HepG2 (cell line): ENCODE measurements at regions not wholly inside any gene's neighbourhood (a gene's known extent, or its start where the extent isn't known, plus 50 kb on each side); places are given as distances from the start of the nearest gene placed in this dataset.
"Not testable (repeated sequence)": the region's sequence is repeated elsewhere in the genome, so short reads cannot be mapped to it uniquely, and the experiment has no call there.

Source experiments
- ATAC-seq: fragments of 200-7000 bp; cut with Tn5 transposase; 3 replicates; pipeline ENCODE4 v1.9.1; 2020; ENCODE audit warnings: mild to moderate bottlenecking, moderate library complexity
- BruUV-seq: library from RNA; stranded (reverse); fragments of 400-500 nt; replicated peaks from 2 replicates; lab custom pipeline; 2021; lab: Mats Ljungman, UMichigan
- CTCF ChIA-PET: fragments of 300-600 bp; formaldehyde crosslinking; extraction: SDS; loops from one replicate; lab custom pipeline; 2021; ENCODE audit warnings: low total read pairs, inconsistent platforms, low intra/inter-chr PET ratio; lab: Yijun Ruan, JAX
- POLR2A ChIA-PET: fragments of 350-600 bp; sonication (Branson Sonifier 250); formaldehyde crosslinking; loops from one replicate; lab custom pipeline; 2020; ENCODE audit warnings: antibody characterized with exemption, inconsistent platforms; lab: Yijun Ruan, JAX
- DNase-seq: peaks from one replicate; pipeline ENCODE4 v3.0.0-alpha.2; 2015; ENCODE audit warnings: low spot score
- FAIRE-seq: peaks from 3 replicates; lab custom pipeline; 2011; peaks lifted over from hg19 to GRCh38; lab: Jason Lieb, UNC
- H2AFZ ChIP-seq: one replicate; pipeline ENCODE4 v1.6.1; 2011; ENCODE audit warnings: low read length, inconsistent platforms
- H3K27ac ChIP-seq: fragments of 300-600 bp; 3 replicates; pipeline ENCODE4 v1.8.0; 2011; ENCODE audit warnings: mixed run types, mild to moderate bottlenecking, mixed read lengths, low read length, inconsistent platforms; ENCODE audit not compliant: insufficient read depth; ENCODE audit errors: extremely low read length
- H3K27me3 ChIP-seq, 2 experiments: fragments of 200-600 bp in 1 of 2; 2 replicates in 1 of 2; 3 replicates in 1 of 2; pipeline versions ENCODE4 v1.6.0 to v1.8.0; 2011; ENCODE audit warnings: low read length in 2 of 2, mild to moderate bottlenecking in 2 of 2, moderate library complexity in 2 of 2, inconsistent platforms in 1 of 2; ENCODE audit not compliant: insufficient read depth in 2 of 2, control insufficient read depth in 1 of 2
- H3K36me3 ChIP-seq, 2 experiments: fragments of 200-600 bp in 1 of 2; replicated peaks in 1 of 2; 2 replicates in 1 of 2; 3 replicates in 1 of 2; pipeline versions ENCODE4 v1.5.1 to v1.8.0; 2011; ENCODE audit warnings: low read length in 2 of 2, inconsistent platforms in 1 of 2; ENCODE audit not compliant: insufficient read depth in 2 of 2, control insufficient read depth in 1 of 2
- H3K4me1 ChIP-seq: 2 replicates; pipeline ENCODE4 v1.5.1; 2012; ENCODE audit warnings: low read length, inconsistent platforms; ENCODE audit not compliant: insufficient read depth
- H3K4me2 ChIP-seq: 2 replicates; pipeline ENCODE4 v1.6.0; 2011; ENCODE audit warnings: low read depth, low read length, inconsistent platforms
- H3K4me3 ChIP-seq, 3 experiments: fragments of 200-600 bp in 1 of 3; sonication (generic), shearing (Covaris generic) in 1 of 3; replicated peaks in 1 of 3; 2 replicates each; pipeline ENCODE4 v1.5.1; 2011 to 2016; ENCODE audit warnings: low read length in 3 of 3, inconsistent platforms in 2 of 3, low read depth in 2 of 3, mild to moderate bottlenecking in 2 of 3, control low read depth in 1 of 3, mixed read lengths in 1 of 3; ENCODE audit not compliant: insufficient read depth in 1 of 3
- H3K79me2 ChIP-seq: one replicate; pipeline ENCODE4 v1.6.1; 2011; ENCODE audit warnings: low read length, inconsistent platforms; ENCODE audit not compliant: insufficient read depth
- H3K9ac ChIP-seq: 2 replicates; pipeline ENCODE4 v1.6.0; 2011; ENCODE audit warnings: mild to moderate bottlenecking, low read depth, low read length, inconsistent platforms; ENCODE audit not compliant: insufficient read depth
- H3K9me3 ChIP-seq: 2 replicates; pipeline ENCODE4 v1.5.1; 2012; ENCODE audit warnings: mild to moderate bottlenecking, low read length
- H4K20me1 ChIP-seq: 2 replicates; pipeline ENCODE4 v1.6.0; 2011; ENCODE audit warnings: inconsistent platforms, mild to moderate bottlenecking, low read length, moderate library complexity; ENCODE audit not compliant: insufficient read depth
- HES4 ChIP-seq: sonication (generic); formaldehyde crosslinking; IDR thresholded peaks from 2 replicates; pipeline ENCODE4 v1.9.0; 2021; ENCODE audit warnings: mild to moderate bottlenecking, missing genetic modification reagents, borderline replicate concordance
- ONECUT2 ChIP-seq: sonication (generic); formaldehyde crosslinking; IDR thresholded peaks from 2 replicates; pipeline ENCODE4 v1.4.0; 2020; ENCODE audit warnings: missing genetic modification reagents
- PLRG1 ChIP-seq: fragments of 450-650 bp; conservative IDR thresholded peaks from 2 replicates; pipeline ENCODE4 v1.6.1; 2016
- POGZ ChIP-seq: sonication (generic); formaldehyde crosslinking; IDR thresholded peaks from 2 replicates; pipeline ENCODE4 v1.4.0; 2020; ENCODE audit warnings: mild to moderate bottlenecking, missing genetic modification reagents
- ZBTB25 ChIP-seq: IDR thresholded peaks from 2 replicates; pipeline ENCODE4 v1.6.1; 2018; ENCODE audit warnings: missing genetic modification reagents
- ZNF343 ChIP-seq: sonication (generic); formaldehyde crosslinking; IDR thresholded peaks from 2 replicates; pipeline ENCODE4 v1.4.0; 2020; ENCODE audit warnings: mild to moderate bottlenecking, missing genetic modification reagents
- ZSCAN31 ChIP-seq: sonication (generic); formaldehyde crosslinking; IDR thresholded peaks from 2 replicates; pipeline ENCODE4 v1.5.0; 2020; ENCODE audit warnings: low read depth, mild to moderate bottlenecking, missing genetic modification reagents
- ZUFSP ChIP-seq: sonication (generic); formaldehyde crosslinking; IDR thresholded peaks from 2 replicates; pipeline ENCODE4 v1.9.0; 2021; ENCODE audit warnings: missing genetic modification reagents, mild to moderate bottlenecking, borderline replicate concordance
- WGBS: methylation state at CpG from one replicate; pipeline ENCODE4 v1.1.6; 2017; ENCODE audit warnings: low lambda C conversion rate; 5-methylcytosine and 5-hydroxymethylcytosine counted together
- in situ Hi-C: cut with HindIII; loops from 2 replicates; pipeline ENCODE4 v1.10.0; 2017; ENCODE audit warnings: low pct_unique_long_range_greater_than_20kb; ENCODE audit not compliant: extremely low pct_ligation_motif_present
- intact Hi-C: fragments of 100-400 bp; cut with micrococcal nuclease; formaldehyde crosslinking; loops from one replicate; pipeline ENCODE4 v1.10.0; 2022; ENCODE audit not compliant: unreplicated experiment

GRCh38 chr3:181596126-181596525, 115.6 kb upstream of the SOX2 start:
- Histone ChIP-seq H3K9me3 (no peaks in the 10 kb centered on the region), H3K79me2 (no peaks in the 10 kb centered on the region), H3K9ac (no peak overlapping the region), H3K27ac (no peak overlapping the region), H3K36me3 (no peaks in the 10 kb centered on the region), H4K20me1 (no peaks in the 10 kb centered on the region), H3K4me1 (no peaks in the 10 kb centered on the region), H3K27me3 (no peaks in the 10 kb centered on the region), H3K4me3 (no peak overlapping the region), H2AFZ (no peak overlapping the region), H3K4me2 (no peak overlapping the region)
- FAIRE-seq (no peak), DNase-seq (no peak), ATAC-seq (no peak)
- intact Hi-C loops (no loop called here), in situ Hi-C loops (no loop called here)
- no TSS peak for BruUV-seq
- CTCF ChIA-PET: no interaction called here
- TF ChIP-seq ZSCAN31 (CRISPR knock-in tag) (no peak), ZNF343 (CRISPR knock-in tag) (no peak), ONECUT2 (CRISPR knock-in tag) (no peak), ZBTB25 (CRISPR knock-in tag) (no peak), PLRG1 (no peak), POGZ (CRISPR knock-in tag) (no peak), ZUFSP (CRISPR knock-in tag) (no peak), HES4 (CRISPR knock-in tag) (no peak)
- POLR2A ChIA-PET: no interaction called here

GRCh38 chr3:181590939-181591338, 120.8 kb upstream of the SOX2 start:
- CTCF ChIA-PET, BruUV-seq, H3K4me1 ChIP-seq, intact Hi-C loops, H3K36me3 ChIP-seq, H3K9me3 ChIP-seq, H3K27ac ChIP-seq, H4K20me1 ChIP-seq, H3K9ac ChIP-seq, H3K4me3 ChIP-seq, DNase-seq, H2AFZ ChIP-seq, H3K4me2 ChIP-seq, H3K79me2 ChIP-seq, FAIRE-seq, in situ Hi-C loops, ATAC-seq, POLR2A ChIA-PET, H3K27me3 ChIP-seq: not testable (repeated sequence)
- 27% methylated on average over 6 of the region's 12 CpGs for WGBS
